Raji (cell line): ENCODE measurements at regions not wholly inside any gene's neighbourhood (a gene's known extent, or its start where the extent isn't known, plus 50 kb on each side); places are given as distances from the start of the nearest gene placed in this dataset.

Experiments
- POLR2A ChIP-seq: IDR thresholded peaks from 2 replicates; pipeline ENCODE4 v1.6.1; 2011; ENCODE audit warnings: low read depth, low read length, control low read depth; ENCODE audit not compliant: insufficient read depth

DNA sequence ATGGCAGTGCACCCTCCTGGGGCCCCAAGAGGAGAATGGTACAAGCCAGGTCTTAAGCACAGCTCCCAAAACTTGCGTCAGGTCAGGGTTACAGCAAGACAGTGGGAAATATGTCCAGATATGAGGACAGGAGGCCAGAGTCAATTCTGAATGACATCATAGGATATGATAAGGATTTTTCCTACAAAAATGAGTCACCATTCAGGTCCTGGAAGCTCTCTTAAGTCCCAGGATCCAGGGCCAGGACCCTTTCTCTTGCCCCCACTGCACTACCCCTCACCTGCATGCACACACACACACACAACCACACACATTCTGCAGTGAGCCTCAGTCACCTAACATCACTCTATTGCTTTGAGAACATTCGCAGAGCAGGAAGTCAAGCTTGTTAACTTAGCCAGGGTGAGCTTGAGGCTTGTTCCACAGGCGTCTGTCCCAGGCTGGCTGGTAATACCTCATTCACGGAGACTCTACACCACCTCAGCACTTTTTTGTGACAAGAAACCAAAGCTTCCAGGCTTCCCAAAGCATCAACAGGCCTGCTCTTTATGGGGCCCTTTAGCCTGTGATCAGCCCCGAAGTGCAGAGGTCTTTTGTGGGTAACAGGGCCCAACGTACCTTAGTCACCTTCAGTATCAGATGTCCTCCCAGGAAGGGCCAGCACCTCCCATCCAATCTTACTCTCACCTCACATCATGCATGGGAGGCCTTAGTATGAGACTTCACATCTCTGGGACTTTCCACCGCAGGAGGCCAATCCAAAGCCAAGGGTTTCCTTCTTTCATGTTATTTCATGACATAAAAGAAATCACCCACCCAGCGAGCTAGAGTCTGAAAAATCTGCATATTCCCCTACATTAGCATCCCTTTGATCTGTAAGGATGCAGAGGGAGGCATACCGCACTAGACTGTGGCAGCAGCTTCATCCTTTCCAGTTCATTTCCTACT lies 74.0 kb upstream of the LIPC start:
- TF ChIP-seq POLR2A: no peak

DNA sequence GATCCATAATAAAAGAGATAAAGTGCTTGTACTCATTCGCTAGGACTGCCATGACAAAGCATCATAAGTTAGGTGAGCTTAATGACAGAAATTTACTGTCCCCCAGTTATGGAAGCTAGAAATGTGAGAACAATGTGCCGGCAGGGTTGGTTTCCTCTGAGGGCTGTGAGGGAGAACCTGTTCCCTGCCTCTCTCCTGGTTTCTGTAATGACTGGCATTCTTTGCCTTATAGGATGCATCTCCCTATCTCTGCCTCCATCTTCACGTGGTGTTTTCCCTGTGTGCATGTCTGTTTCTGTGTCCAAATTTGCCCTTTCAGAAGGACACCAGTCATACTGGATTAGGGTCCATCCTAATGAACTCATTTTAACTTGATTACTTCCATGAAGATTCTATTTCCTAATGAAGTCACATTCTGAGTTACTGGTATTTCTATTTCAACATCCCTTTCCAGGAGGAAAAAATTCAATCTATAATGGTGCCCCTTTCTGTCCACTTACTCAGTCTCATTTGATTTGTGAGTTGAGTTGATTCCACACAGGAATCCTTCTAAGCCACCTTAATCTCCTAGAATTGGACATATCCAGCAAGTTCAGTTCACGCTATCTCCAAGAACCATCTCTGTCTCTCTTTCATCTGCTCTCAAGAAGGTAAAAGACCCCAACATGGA lies 71.2 kb upstream of the LIPC start:
- TF ChIP-seq POLR2A: no peak

DNA sequence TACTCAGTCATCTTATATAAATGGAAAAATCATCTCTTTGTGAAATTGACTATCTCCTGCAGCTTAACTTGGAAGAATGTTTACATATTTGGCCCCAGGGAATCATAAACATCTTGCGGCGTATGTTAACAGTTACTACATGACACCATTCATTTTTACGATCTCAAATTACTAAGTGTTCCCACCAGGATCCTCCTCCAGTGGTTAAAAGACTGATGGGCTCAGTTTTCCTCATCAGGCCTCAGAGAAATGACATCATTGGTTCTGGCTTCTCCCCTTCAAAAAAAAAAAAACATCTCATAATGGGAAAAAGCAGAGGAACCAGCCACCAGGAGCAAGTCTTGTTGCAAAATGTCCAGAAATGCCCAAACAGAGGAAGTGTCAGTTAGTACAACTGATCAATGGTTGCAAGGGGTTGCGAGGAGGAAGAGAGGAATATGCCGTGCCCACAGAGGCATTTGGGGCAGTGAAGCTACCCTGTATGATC lies 70.5 kb upstream of the LIPC start:
- no peak for TF ChIP-seq POLR2A

- no peak for TF ChIP-seq POLR2A
These were observed 69.4 kb upstream of the LIPC start for GRCh38 chr15:58362262-58362922.

DNA sequence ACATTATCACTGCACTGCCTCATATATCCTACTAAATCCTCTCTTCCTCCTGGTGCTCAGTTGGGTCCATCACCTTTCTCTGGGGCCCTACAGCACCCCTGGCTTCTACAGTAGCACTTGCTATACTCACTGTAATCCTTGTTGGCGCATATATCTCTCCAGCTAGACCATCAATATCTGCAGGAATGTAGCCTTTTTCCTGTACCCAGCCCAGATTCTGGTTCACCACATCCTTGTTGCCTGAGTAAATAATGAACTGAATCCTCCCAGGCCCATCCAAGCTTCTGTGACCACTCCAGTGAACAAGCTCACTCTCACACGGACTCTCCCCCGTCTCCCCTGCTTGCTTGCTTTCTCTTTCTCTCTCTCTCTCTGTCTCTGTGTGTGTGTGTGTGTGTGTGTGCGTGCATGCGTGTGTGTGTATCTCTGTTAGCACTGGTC lies 62.5 kb upstream of the LIPC start:
- no peak for TF ChIP-seq POLR2A

- TF ChIP-seq POLR2A: no peak
These were observed 61.8 kb upstream of the LIPC start for GRCh38 chr15:58369956-58370355.

DNA sequence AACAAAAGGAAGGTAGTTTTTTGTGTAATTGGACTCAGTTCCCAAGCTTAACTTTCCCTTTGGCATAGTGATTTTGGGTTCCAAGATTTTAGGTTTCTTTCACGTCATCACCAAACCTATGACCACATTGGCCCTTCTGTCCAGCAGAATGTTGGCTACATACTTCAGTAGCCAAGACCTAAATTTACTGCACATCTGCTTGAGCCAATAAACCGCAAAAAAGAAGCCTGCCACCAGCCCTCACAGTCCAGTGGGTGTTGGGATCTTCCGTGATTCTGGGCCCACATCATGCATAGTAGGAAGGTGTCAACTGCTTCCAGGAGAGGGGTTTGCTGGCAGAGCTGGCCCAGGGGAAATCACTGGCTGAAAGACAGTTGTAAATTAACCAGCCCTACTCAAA lies 57.6 kb upstream of the LIPC start:
- no peak for TF ChIP-seq POLR2A

- no peak for TF ChIP-seq POLR2A
These were observed 54.6 kb upstream of the LIPC start for GRCh38 chr15:58377193-58377592.

- TF ChIP-seq POLR2A: no peak
These were observed 53.3 kb upstream of the LIPC start for GRCh38 chr15:58378241-58379085.

DNA sequence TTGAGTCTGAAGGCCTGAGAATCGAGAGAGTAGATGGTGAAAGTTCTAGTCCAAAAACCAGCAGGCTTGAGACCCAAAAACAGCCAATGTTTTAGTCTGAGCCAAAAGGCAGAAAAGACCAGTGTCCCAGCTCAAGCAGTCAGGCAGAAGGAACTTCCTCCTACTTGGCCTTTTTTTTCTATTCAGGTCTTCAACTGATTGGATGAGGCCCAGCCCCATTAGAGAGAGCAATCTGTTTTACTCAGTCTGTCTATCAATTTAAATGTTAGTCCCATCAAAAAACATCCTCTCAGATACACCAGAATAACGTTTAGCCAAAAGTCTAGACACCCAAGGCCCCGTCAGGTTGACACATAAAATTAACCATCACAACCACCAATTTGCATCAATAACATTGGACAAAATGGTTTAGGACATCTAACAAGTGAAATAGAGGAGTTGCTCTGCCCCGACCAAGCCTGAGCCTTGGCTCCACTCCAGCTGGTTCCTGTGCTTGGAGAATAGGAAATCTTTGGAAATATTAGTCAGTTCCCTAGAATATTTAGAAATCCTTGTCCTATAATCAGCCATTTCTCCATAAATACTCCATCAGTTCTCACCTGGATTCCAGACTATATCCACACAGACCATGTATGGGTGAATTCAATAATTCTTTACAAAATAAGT lies 51.4 kb upstream of the LIPC start:
- TF ChIP-seq POLR2A: no peak

DNA sequence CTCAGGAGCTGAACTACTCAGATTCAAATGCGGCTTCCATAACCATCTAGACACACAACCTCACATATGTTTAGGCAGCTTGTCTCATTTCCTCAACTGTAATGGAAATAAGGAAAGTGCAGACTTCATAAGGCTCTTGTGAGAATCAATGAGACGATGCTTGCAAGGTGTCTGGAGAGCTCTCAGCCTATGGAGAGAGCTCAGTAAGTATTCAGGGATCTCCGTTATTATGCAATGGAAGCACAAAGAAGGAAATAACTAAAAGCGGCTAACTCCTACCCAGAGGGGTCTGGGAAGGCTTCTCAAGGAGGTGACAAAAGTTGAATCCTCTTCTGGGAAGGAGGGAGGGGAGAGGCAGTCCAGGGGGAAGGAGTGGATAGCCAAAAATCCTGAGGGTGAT lies 50.1 kb upstream of the LIPC start:
- TF ChIP-seq POLR2A: no peak
